ENCODE measurements at regions not wholly inside any gene's neighbourhood (a gene's known extent, or its start where the extent isn't known, plus 50 kb on each side); places are given as distances from the start of the nearest gene placed in this dataset.

DNA sequence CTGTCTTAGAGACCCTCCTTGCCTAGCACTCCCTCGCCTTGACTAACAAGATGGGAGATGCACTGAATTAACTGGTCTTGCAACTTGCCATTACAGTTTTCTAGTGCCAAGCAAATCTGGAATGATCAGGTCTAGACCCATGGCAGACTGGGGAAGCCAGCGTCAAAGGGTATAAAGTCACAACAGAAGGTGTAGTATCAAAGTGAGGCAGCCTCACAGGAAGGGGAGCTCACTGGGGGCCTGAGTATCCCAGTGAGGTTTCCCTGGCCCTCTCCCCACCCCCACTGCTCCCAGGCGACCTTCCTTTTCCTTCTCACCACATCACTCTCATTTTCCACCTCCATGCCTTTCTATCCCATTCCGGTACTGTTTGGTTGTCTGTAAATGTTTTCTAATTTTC, 83.5 kb upstream of the DOCK9 start:
- TF ChIP-seq, protein P1, sequence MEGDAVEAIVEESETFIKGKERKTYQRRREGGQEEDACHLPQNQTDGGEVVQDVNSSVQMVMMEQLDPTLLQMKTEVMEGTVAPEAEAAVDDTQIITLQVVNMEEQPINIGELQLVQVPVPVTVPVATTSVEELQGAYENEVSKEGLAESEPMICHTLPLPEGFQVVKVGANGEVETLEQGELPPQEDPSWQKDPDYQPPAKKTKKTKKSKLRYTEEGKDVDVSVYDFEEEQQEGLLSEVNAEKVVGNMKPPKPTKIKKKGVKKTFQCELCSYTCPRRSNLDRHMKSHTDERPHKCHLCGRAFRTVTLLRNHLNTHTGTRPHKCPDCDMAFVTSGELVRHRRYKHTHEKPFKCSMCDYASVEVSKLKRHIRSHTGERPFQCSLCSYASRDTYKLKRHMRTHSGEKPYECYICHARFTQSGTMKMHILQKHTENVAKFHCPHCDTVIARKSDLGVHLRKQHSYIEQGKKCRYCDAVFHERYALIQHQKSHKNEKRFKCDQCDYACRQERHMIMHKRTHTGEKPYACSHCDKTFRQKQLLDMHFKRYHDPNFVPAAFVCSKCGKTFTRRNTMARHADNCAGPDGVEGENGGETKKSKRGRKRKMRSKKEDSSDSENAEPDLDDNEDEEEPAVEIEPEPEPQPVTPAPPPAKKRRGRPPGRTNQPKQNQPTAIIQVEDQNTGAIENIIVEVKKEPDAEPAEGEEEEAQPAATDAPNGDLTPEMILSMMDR (IDR thresholded peaks at IDR 0.05) = no peak
- TF ChIP-seq POLR2A (IDR thresholded peaks at IDR 0.05) = no peak

Data from body of pancreas (tissue), 4 donors.